Tibial artery (tissue), 4 donors: ENCODE measurements at regions not wholly inside any gene's neighbourhood (a gene's known extent, or its start where the extent isn't known, plus 50 kb on each side); places are given as distances from the start of the nearest gene placed in this dataset.

Experiments used
- DNase-seq, 2 donors: peaks; one replicate each; pipeline ENCODE4 v3.0.0-alpha.2; 2019
- H3K27ac ChIP-seq, 2 donors: fragments of 200-600 bp; sonication (generic) in 1 of 2; 1 replicate in 1 of 2; 2 replicates in 1 of 2; pipeline ENCODE4 v1.5.1; 2018 to 2019; ENCODE audit warnings: mild to moderate bottlenecking in 1 of 2
- H3K27me3 ChIP-seq, 2 donors: fragments of 200-600 bp; sonication (generic) in 1 of 2; one replicate each; pipeline versions ENCODE4 v1.5.1 to v1.6.0; 2016 to 2019
- H3K36me3 ChIP-seq, 3 donors: fragments of 200-600 bp; sonication (generic) in 2 of 3; one replicate each; pipeline ENCODE4 v1.5.1; 2016 to 2019; ENCODE audit warnings: mild to moderate bottlenecking in 2 of 3
- H3K4me1 ChIP-seq, 4 donors: fragments of 200-600 bp; sonication (generic) in 2 of 4; 1 replicate in 3 of 4; 2 replicates in 1 of 4; pipeline ENCODE4 v1.5.1; 2016 to 2019
- H3K4me3 ChIP-seq, 2 donors: fragments of 200-600 bp; sonication (generic) in 1 of 2; 1 replicate in 1 of 2; 2 replicates in 1 of 2; pipeline ENCODE4 v1.5.1; 2018 to 2019; ENCODE audit warnings: mild to moderate bottlenecking in 2 of 2
- H3K9me3 ChIP-seq, 3 donors: fragments of 200-600 bp; sonication (generic) in 1 of 3; one replicate each; pipeline ENCODE4 v1.5.1; 2016 to 2019
- CTCF ChIP-seq, 2 experiments: fragments of 200-600 bp in 1 of 2; fragments of 450-650 bp in 1 of 2; IDR thresholded peaks; one replicate each; pipeline ENCODE4 v1.5.1; 2017 to 2019; ENCODE audit warnings: antibody characterized with exemption in 2 of 2, mild to moderate bottlenecking in 1 of 2, moderate library complexity in 1 of 2
- intact Hi-C: fragments of 100-400 bp; cut with DNase I; formaldehyde crosslinking; loops from one replicate; pipeline ENCODE4 v1.15.0; 2023; ENCODE audit warnings: low total_unique reads

- Histone ChIP-seq H3K27ac (no peak overlapping the region), H3K4me1 (no peaks in the 10 kb centered on the region), H3K9me3 (no peaks in the 10 kb centered on the region), H3K27me3 (no peaks in the 10 kb centered on the region), H3K36me3 (no peaks in the 10 kb centered on the region), H3K4me3 (no peak overlapping the region)
- no peak for TF ChIP-seq CTCF (IDR thresholded peaks at IDR 0.05)
- intact Hi-C loops: no loop called here
- no peak for DNase-seq
Observed at GRCh38 chr21:27837936-27838335, 871.0 kb upstream of the ADAMTS5 start.

GRCh38 chr21:27833298-27833697 is 866.4 kb upstream of the ADAMTS5 start:
- no peak for TF ChIP-seq CTCF (IDR thresholded peaks at IDR 0.05)
- Histone ChIP-seq H3K27ac (no peak overlapping the region), H3K27me3 (no peaks in the 10 kb centered on the region), H3K4me1 (peaks cover 0 to 11% (median 0%) of the 10 kb centered on the region in 4 donors), H3K4me3 (no peak overlapping the region), H3K36me3 (no peaks in the 10 kb centered on the region), H3K9me3 (no peaks in the 10 kb centered on the region)
- intact Hi-C loops: no loop called here
- DNase-seq: no peak

GRCh38 chr21:27831816-27832569 is 865.1 kb upstream of the ADAMTS5 start:
- intact Hi-C loops: no loop called here
- H3K4me1 ChIP-seq: peaks cover 0 to 11% (median 0%) of the 10 kb centered on the region in 4 donors
- H3K27ac ChIP-seq: no peak overlapping the region
- no peak overlapping the region for H3K4me3 ChIP-seq
- DNase-seq: no peak
- H3K9me3 ChIP-seq: no peaks in the 10 kb centered on the region
- TF ChIP-seq CTCF (IDR thresholded peaks at IDR 0.05): no peak
- no peaks in the 10 kb centered on the region for H3K36me3 ChIP-seq
- no peaks in the 10 kb centered on the region for H3K27me3 ChIP-seq

GRCh38 chr21:27831177-27831576 is 864.3 kb upstream of the ADAMTS5 start:
- H3K27ac ChIP-seq: no peak overlapping the region
- H3K4me1 ChIP-seq: peaks cover 0 to 11% (median 0%) of the 10 kb centered on the region in 4 donors
- TF ChIP-seq CTCF (IDR thresholded peaks at IDR 0.05): no peak
- no peaks in the 10 kb centered on the region for H3K27me3 ChIP-seq
- H3K9me3 ChIP-seq: no peaks in the 10 kb centered on the region
- H3K36me3 ChIP-seq: no peaks in the 10 kb centered on the region
- H3K4me3 ChIP-seq: no peak overlapping the region
- no peak for DNase-seq
- intact Hi-C loops: no loop called here

DNA sequence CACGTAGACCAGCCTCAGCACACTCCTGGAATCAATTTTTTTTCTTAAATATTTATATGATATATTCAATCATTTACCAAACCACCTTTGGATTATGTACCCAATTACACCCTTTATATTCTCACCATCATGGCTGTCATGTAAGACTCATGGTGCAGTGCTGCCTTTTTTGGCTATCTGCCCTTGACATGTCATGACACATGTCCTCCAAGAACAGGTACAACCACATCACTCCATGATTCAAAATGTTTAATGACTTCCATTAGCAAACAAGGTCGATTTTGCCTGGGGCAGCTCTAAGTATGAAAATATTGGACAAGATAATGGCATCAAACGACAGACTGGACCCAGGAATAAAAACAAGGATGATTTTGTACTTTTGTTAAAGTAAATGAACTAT is 861.1 kb upstream of the ADAMTS5 start:
- intact Hi-C loops: no loop called here
- DNase-seq: no peak
- no peak overlapping the region for H3K27ac ChIP-seq
- H3K27me3 ChIP-seq: no peaks in the 10 kb centered on the region
- peaks cover 0 to 11% (median 0%) of the 10 kb centered on the region in 4 donors for H3K4me1 ChIP-seq
- no peaks in the 10 kb centered on the region for H3K36me3 ChIP-seq
- no peak overlapping the region for H3K4me3 ChIP-seq
- no peaks in the 10 kb centered on the region for H3K9me3 ChIP-seq
- TF ChIP-seq CTCF (IDR thresholded peaks at IDR 0.05): no peak
